GM19351 (cell line): ENCODE measurements at regions not wholly inside any gene's neighbourhood (a gene's known extent, or its start where the extent isn't known, plus 50 kb on each side); places are given as distances from the start of the nearest gene placed in this dataset.

Source experiments
- ATAC-seq: cut with Tn5 transposase; IDR thresholded peaks from one replicate; pipeline ENCODE4 v1.9.1; 2021; ENCODE audit warnings: mild to moderate bottlenecking, moderate library complexity; ENCODE audit not compliant: unreplicated experiment

DNA sequence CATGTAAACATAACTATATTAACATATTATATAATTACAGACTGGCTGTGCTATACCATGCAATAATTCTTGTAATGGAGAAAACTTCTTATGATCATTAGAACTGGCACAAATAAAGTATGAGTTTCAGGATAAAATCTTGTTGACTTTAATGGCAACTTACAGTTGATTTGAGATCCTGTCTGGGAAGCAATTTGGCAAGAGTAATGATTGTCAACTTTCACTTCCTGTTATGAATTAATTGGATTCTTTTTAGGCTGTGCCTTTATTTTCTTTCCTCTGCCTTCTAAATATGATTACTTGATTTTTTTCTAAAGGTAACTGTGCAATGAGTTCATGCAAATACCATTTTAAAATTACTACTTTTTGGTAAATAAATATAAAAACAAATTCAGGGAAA, 158.1 kb upstream of the B3GAT2 start:
- ATAC-seq = no peak

DNA sequence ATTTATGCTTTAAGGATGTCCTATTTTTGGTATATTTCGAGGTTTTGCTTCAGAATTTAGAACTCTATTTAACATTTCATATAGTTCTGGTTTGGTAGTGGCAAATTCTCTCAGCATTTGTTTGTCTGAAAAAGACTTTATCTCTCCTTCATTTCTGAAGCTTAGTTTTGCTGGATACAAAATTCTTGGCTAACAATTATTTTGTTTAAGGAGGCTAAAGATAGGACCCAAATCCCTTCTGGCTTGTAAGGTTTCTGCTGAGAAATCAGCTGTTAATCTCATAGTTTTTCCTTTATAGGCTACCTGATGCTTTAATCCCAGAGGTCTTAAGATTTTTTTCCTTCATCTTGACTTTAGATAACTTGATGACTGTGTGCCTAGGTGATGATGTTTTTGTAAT, 162.7 kb upstream of the B3GAT2 start:
- no peak for ATAC-seq

DNA sequence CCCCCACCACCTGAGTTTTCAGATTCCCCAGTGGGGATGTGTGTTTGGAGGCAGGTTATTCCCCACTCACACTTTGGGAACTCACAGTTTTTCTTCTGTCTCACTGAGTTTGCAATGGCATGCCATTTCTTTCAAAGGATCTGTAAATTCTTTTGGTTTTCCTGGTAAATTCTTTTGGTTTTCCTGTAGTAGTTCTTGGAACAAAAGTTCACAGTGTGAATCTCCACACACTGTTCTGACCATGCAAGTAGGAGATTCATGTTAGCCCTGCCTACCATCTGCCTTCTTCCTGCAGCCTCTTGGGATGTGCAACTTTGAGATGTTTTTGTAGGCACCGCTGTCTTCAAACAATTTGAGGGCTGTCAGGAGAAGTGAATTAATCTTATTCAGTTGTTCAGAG, 165.6 kb upstream of the OGFRL1 start:
- no peak for ATAC-seq

DNA sequence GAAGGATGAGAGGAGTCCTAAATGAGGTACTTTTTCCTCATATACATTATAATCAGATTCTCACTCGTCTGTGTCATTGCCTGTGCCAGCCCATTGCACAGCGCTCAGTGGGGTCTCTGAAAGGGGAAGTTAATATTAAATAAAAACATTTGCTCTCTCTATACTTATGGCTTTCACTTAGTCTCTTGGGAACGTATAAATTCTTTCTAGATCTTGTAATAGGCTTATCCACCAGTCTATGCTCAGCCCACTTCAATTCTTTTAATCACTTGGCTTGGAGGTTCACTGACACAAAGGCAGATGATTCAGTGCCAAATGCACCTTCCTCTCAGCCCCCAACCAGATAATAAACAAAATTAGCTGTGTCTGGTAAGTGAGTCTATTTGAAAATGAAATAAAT, 164.3 kb upstream of the OGFRL1 start:
- no peak for ATAC-seq

DNA sequence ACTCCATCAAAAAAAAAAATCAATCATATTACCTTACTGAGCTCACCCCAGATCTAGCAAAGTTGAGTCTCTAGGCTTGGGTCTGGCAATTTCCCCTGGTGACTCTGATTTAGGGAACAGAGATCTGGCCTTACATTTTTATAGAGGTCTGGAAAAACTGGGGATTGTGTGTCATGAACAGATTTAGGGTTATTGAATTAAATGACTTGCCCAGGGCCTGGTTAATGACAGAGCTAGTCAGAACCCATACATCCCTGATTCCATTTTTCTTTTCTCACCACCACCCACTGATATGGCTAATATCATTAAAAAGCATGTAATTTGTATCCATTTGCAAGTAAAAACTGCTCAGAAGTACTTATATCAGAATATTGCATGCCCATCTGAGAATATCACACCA, 163.4 kb upstream of the OGFRL1 start:
- ATAC-seq = no peak

DNA sequence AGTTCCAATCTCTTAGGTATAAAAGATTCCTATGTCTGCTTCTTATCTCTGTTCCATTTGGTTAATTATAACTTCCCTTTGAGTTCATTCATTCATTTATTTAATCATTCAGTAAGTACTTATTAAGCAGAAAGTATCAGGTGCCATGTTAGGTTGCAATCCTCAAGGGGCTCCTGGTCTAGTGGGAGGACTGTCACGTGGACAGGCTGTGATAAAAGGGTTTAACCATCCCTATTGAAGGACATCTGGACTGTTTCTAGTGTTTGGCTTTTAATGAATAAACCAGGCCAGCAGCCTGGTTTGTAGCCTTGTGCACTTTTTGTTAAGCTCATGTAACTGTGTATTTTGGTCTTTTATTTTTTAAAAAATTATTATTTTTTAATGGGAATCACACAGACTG, 162.1 kb upstream of the OGFRL1 start:
- ATAC-seq = no peak

DNA sequence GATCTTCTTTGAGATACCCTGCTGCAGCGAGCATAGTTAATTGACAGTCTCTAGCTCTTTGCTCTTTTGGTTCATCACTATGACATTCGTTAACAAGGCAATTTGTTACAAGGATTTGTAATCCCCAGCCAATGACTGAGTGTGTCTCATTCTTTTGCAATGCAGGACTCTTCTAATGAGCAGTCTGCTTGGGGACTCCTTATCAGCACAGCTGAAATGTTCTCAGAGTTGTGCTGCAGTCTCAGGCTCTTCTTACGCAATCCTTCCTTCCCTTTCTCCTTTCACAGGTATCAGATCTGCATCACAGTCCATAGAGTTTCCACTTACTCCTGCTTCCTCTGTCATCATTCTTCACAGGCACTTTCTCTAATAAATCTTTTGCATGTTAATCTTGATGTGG, 161.2 kb upstream of the OGFRL1 start:
- no peak for ATAC-seq

DNA sequence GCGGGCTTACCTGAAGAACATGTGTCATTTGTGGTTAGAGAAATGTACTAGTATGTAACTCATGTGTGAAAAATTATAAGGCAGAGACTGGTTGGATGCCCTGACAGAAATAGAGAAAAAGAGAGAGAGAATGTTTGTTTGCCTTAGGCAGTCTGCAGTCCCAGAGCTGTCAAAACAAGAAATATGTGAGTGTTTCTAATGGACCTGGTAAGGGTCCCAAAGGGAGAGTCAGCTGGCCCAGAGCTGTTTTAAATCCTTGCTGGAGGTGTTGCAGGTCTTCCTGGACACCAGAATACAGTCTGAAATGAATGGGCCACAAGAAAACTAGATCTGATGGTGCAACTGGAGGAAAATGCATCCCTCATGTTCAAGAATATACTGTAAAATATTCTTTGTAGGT, 158.3 kb upstream of the OGFRL1 start:
- no peak for ATAC-seq

DNA sequence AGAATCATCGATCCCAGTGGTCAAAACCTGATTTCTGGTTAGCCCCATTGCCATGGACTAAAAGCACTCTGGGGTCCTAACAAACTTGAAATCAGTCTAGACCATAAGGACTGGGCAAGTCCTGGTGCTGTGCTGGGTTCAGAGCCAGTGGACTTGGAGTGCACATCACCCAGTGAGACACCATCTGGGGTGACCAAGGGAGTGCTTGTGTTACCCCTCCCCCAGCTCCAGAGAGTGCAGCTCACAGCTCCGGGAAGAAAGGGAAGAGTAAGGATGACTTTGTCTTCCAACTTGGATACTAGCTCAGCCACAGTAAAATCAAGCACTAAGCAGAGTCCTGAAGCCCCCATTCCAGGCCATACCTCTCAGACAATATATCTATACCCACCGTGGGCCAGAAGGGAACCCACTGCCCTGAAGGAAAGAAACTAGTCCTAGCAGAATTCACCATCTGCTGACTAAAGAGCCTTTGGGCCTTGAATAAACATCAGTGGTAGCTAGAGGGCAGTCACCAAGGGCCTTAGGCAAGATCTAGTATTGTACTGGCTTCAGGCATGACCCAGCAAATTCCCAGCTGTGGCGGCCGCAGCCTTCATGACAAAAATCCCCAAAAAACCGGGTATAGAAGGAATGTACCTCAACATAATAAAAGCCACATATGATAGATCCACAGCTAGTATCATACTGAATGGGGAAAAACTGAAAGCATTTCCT, 153.5 kb upstream of the OGFRL1 start:
- no peak for ATAC-seq

DNA sequence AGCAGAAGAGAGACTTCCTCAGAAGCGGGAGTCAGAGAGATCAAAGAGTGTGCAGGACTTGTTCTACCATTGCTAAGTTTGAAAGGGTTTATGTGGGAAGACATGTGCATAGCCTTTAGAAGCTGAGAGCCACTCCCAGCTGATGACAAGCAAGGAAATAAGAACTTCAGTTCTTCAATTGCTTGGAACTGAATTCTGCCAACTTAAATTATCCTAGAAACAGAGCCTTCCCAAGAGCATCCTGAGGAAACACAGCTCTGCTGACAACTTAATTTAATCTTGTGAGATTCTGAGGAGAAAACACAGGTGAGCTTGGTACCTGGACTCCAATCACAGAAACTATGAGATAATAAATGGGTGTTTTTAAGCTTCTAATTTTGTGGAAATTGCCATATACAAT, 150.6 kb upstream of the OGFRL1 start:
- ATAC-seq = no peak

DNA sequence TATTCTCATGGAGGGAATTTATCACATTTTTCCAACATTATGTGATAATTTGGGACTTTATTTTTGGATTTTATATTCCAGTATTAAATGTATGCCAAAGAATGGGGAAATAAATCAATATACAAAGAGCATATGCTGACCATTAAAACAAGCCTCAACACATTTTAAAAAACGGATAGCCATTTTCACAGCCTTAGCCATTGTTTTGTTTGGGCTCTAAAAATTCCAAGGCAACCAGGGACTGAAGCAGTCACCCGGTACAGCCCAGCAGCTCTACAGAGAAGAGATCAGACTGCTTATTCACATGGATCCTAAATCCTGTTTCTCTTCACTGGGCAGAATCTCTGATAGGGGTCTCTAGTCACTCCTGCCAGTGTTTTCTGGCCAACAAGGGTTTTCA, 150.2 kb upstream of the OGFRL1 start:
- no peak for ATAC-seq

DNA sequence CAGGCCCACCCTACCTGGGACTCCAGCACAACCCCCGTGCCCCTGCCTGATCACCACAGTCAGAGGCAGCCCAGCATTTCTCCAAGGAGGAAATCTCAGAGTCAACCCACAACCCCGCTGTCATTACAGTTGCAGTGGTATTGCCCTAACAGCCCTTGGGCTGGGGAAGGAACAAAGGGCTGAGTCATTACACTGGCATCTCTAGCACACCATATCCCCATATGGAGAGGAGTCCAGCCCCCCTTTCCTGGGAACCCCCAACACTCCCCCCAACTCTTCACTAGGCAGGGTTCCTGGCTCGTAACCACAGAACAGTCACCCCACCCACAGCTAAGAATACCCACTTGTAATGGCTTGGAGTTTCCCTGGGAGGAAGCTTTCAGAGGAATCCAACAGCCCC, 149.4 kb upstream of the OGFRL1 start:
- ATAC-seq = no peak

DNA sequence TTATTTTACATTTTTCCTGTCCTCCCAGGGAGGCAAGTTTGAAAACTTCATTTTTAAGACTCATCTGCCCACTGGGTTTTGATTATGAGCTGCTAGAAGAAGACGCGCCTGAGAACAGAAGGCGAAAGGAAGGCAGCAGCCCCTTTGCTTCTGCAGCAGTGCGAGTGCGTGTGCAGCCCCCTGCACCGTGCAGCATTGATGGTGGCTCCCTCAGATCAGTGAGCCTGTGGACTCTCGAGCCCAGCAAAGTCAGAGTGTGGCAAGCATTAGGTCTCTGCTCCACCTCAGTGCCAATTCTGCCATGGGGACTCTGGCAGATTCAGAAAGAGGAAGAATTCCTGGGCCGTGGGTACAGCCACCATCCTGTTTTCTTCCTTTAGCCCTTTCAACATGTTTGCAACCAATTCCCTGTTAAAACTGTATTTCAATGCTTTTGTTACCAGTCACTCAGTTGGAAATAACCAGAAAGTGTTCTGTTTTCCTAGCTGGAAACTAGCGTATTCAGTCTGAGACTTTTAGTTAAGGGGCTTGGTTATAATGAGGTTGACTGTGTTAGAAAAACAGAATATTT, 134.8 kb upstream of the OGFRL1 start:
- ATAC-seq = no peak

DNA sequence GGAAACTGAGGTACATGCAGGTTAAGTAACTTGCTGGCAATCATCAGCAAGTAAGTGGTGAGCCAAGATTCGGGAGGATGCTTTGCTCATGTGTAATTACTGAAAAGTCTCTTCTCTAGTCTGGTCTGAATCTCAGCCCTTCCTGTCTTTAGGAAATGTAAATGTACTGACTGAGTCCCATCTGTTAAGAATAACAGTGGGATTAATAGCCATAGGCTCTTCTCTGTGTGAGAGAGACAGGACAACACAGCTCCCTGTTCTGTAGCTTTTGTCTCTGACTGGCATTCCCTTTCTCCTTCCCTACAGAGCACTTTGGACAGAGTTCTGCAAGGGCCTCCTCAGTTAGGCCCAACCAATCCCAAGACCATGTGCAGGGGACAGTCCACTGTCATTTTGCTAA, 131.3 kb upstream of the OGFRL1 start:
- no peak for ATAC-seq

DNA sequence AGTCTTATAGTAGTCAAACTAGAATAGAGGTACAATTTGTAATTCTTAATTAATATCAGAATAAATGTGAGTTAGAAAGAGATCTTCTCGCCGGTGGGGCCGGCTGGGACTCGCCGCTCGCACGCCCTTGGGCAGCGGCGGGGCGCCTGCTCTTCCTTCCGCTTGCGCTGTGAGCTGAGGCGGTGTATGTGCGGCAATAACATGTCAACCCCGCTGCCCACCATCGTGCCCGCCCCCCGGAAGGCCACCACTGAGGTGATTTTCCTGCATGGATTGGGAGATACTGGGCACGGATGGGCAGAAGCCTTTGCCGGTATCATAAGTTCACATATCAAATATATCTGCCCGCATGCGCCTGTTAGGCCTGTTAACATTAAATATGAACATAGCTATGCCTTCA, 123.7 kb upstream of the OGFRL1 start:
- no peak for ATAC-seq

DNA sequence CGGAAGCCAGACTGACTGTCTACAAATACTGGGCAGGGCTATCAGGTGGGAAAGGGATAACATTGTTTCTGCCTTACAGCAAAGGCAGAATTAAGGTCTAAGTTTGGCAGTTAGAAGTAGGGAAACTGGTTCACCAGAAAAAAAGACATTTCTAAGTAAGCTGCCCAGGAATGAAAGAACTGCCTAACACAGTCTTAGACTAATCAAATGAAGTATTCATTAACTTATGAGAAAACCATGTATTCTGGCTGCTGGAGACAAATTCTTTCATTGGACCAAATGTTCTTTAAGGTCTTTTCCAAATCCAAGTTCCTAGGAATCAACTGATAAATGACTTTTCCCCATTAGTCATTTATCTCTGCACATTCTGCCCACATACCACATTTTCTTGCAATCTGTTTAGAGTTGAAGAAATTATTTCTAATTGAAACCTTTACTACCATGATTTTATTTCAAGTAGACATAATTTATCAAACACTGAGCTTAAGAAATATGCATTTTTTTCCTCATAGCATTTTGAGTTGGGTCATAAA, 120.3 kb upstream of the OGFRL1 start:
- ATAC-seq = no peak

DNA sequence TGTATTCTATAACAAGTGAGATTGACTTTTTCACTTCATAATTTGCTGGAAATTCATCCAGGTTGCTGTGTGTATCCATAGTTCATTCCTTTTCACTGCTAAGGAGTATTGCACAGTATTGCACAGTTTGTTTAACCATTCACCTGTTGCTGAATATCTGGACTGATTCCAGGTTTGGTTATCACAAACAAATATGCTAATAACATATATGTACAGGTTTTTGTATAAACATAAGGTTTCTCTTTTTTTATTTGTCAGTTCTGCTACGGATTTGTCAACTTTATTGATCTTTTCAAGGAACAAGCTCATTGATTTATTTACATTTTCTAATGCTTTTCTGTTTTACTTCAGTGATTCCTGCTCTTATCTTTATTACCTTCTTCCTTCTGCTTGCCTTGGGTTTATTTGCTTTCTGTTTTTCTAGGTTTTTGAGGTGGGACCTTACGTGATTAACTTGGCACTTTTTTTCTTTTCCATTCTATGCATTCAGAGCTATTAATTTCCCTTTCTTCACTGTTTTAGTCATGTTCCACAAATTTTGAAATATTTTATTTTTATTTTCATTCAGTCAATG, 117.0 kb upstream of the OGFRL1 start:
- no peak for ATAC-seq

DNA sequence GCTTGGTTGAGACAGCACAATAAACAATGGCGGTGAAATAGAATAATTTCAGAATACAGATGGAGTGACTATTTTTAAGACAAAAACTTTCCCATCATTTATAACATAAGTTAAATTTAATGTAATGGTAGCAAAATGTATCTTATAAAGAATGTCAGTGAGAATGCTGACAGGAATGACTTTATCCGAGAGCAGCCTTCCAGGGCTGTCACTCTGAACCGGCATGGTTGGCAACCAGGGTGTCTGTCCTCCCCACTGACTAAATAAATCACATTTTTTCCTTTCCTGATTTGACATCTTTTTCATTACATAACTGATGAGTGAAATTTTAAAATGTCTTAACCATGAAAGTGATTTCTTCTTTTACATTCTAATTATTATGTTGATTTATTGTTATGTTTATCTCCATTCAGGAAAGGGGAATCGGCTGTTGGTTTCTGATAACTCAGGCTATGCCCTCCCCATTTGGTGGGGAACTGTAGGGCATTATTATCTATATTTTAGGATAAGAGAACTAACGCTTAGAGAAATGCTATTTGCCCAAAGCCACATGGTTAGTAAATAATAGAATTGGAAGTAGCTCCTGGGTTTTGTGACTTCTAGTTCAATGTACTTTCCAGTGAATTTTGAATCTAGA, 109.2 kb upstream of the OGFRL1 start:
- ATAC-seq = no peak

DNA sequence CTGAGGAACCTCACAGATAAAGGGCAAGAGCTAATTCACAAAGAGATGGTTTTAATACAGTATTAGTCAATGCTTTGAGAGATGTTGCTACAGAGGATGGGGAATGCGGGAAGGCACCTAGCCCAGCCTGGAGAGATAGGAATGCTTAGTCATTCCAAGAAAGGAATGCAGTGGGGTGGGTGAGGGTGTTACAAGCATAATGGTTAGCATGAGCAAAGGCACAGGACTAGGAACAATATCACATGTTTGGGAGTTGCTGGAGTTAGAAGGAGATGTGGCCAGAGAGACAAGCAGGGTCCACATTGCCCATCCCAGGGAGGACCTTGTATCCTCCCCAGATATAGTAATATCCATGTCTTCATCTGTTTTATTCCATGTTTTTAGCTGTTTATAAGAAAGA, 107.0 kb upstream of the OGFRL1 start:
- ATAC-seq = no peak

DNA sequence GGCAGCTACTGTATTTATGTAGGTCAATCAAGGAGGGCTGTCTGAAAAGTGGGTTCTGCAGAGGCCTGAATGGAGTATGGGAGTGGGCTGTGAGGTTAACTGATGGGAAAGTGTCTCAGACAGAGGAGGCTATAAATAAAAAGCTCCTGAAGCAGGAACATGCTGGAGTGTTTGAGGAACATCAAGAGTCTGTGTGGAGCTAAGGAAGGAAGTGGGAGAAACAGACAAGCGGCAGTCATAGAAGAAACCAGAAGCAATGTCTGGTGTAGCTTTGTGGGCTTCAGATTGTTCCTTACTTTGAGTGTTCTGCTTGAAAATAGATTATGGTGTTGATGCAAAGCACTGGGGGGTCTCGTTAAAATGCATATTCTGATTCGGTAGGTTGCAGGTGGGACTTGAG, 101.5 kb upstream of the OGFRL1 start:
- ATAC-seq = no peak

DNA sequence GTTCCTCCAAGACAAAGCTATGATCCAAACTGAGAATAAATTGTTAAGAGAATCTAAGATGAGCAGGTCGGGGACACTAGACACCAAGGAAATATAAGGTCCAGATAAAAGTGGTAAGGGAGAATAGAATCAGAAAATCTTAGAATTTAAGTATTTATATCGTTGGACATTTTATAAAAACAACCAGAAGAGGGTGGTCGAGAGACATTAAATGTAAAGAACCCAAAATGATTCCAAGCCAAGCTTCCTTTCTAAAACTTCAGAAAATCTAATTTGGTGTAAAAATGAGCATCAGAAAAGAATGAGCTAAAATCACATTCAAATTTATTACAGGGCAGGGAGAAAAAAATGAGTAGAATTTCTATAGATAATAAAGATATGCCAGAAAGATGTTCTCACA, 97.8 kb upstream of the OGFRL1 start:
- ATAC-seq = no peak

DNA sequence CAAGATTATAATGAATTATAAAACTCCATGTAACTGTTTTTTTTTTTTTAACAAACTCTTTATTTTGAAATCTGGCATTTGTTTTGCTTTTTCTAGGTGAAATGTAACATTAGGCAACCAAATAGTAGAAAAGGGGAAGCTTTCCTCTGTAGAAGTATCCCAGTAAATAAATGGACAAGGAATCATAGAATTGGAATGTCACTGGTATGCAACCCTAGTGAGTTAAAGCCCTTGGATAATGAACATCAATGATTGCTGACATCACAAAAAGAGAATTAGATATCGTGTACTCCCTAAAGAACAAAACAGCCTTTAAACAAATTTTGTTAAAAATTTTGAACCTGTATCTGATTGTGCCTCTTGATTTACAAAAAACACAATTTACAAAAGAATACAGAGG, 93.9 kb upstream of the OGFRL1 start:
- ATAC-seq = no peak
